Putamen (tissue), 1 donor: ENCODE measurements at regions not wholly inside any gene's neighbourhood (a gene's known extent, or its start where the extent isn't known, plus 50 kb on each side); places are given as distances from the start of the nearest gene placed in this dataset.
"Not testable (repeated sequence)": the region's sequence is repeated elsewhere in the genome, so short reads cannot be mapped to it uniquely, and the experiment has no call there.

Experiments used
- DNase-seq: peaks from one replicate; pipeline ENCODE4 v3.0.0-alpha.2; 2016; ENCODE audit warnings: low spot score

- no peak for DNase-seq
Observed at GRCh38 chr3:116512281-116512680, 67.0 kb upstream of the LSAMP start.

DNA sequence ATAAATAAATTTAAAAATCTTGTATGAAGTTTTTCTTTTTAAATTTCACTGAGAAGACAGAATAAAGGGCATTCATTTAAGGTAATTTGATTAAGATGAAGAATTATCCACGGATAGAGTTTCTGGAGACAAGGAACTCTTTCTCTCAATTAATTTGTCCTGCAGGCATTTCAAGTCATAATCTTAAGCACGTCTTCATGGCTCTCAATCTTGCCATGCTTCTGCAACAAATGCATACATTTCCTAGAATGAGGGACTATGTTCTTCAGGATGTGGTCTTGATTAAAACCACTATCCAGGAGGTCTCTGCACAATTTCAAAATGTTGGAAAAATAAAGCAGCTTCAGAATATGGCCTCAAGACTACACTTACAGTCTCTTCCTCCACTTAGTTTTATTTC is 67.6 kb upstream of the LSAMP start:
- no peak for DNase-seq

DNA sequence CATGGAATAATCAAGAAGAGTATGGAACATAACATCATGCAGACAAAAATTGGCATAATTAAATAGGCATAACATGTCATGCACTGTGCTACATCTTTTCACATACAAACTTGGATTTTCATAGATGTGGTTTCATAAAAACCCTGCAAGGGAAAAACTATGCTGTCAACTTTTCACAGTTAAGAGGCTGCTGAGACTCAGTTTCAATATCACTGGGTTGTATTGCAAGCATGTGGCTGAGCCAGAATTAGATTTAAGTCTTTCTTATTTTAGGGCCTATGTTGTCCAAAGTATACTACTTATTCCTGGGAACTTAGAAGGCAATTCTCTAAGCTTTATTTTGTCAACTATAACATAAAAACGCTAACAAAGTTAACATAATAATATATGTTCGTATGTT is 70.7 kb upstream of the LSAMP start:
- no peak for DNase-seq

DNA sequence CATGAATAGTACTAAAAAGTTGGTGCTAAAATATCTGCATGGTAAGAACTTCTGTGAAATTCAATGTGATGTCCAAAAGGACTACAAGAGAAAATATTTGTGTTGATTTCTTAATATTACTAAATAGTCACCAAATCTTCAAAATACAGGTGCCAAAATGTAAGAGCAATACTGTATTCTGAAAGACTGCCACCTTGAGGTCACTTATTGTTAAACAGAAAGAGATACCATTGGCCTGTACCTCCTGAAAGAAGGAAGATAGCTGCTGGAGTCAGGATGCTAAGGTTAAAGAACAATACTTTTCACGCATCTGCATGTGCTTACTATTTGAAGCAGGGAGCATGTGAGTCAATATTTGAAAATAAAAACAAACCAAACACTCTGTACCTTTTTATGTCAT is 72.0 kb upstream of the LSAMP start:
- DNase-seq, result no peak

GRCh38 chr3:116519101-116519500 is 73.8 kb upstream of the LSAMP start:
- DNase-seq, result not testable (repeated sequence)

- DNase-seq, result not testable (repeated sequence)
Observed at GRCh38 chr3:116519823-116520222, 74.5 kb upstream of the LSAMP start.

DNA sequence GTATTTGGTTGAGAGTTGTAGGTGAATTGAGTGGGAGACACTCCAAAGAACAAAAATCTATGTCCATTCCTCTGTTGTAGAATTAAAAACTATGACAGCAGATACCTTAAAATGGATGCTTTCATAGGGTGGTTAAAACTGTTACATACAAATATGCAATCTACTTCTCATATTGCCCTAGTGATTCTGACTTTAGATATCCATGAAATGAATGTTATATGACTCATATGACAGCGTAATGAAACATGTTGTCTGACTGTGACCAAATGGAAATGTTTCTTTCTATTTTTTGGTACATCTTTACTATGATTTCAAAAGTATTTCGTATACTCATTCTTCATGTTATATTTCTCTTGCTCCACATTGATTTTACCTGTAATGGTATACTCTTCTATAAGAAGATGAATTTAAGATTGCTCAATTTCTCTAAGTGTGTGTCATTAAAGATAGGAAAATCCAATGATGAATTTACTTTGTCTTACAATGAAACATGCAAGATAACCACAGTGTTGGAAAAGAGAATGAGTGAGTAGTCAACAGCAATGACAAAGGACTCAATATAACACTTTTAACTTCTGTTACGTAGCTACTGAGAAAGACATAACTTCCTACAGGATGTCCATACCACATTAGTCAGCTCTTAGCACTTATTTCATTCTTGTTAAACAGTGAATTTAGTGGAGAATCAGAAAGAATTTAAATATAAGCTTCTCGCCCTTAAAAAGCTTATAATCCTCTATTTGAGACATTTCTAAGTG is 79.3 kb upstream of the LSAMP start:
- DNase-seq, result no peak

DNA sequence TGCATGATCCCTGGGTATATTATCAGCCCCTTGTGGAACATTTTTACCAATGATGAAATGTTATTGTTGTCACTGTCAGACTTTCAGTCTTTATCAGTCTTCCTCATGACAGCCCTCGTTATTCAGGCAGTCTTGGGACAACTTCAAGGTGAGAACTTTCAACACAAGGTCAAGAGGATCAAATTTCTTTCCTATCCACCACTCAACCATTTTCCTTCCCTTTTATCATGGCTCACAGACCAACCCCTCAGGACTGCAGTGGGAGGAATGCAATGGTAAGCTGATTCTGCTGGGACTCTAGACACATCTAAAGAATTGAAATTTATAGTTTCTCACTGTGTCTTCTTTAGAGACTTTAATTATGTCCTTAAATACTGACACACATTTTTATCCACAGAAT is 107.0 kb upstream of the LSAMP start:
- no peak for DNase-seq

DNA sequence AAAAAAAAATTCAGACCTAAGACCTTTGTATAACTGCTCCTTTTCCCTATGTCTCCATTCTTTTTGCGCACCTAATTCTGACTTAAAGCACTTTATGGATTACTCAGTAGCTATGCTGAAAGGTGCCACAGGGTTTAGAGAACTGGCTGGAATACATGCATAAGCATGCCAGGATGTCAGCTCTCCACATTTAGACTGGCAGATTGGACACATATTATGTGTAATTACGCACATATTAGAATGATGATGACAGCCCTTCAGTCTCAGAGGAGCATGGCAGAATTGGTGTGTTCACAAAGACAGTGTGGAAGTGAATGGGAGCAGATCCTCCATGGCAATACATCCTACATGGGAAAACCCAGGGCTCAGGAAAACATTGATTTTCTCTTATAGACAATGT is 108.1 kb upstream of the LSAMP start:
- no peak for DNase-seq

GRCh38 chr3:116561529-116561928 is 116.2 kb upstream of the LSAMP start:
- DNase-seq, result no peak

DNA sequence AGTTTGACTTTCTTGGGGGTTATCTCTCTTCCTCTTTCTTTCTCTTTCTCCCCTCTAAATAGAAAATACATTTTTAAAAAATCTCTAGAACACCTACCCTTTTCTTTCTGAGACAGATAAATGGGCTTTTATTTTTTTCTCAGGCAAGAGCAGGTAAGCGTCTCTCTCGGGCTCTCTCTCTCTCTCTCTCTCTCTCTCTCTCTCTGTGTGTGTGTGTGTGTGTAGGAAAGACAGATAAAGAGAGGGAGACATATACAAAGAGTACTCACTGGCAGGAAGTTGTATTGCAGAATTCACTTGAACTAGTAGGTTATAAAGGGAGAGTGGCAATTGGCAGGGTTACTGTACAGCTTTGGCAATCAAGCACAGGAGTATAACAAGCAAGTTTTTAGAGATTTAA is 118.1 kb upstream of the LSAMP start:
- DNase-seq, result no peak

DNA sequence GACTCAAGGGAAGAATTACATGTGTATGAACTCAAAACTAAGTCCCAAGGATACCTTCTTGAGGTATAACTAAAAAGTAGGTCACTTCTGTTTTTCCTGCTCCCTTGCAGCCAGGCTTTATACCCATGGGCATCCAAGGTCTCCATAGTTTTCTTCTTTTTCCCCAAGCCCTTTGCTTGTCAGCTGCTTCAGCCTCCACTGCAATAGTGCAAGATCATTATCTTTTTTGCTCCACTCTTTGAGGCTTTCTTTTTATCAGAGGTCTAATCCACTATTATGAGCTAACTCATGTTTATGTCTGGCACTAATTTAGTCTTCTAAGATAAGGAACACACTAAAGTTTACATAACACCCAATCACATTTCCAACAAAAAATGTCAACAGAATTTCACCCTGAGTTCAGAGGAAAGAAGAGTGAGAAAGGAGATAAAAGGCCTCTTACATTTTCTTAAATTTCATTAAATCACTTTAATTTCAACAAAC is 121.2 kb upstream of the LSAMP start:
- DNase-seq, result no peak

GRCh38 chr3:116569611-116570010 is 124.3 kb upstream of the LSAMP start:
- no peak for DNase-seq

DNA sequence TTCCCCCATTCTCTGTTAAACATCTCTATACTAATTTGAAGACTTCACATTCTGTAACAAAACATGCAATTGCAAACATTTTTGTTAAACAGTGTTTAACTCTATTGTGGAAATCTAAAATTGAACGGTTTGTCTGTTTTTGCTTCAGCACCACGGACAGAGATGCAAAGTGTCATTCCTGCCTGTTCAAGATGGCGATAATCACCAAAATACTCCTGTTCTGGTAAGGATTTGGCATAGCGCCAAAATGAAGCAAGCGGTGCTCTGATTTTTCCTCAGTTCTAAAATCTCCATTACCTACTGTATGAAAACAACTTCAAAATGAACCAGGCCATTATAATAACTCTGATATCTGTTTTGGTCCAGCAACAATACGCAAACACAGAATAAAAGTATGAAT is 129.7 kb upstream of the TUSC7 start:
- DNase-seq, result no peak

GRCh38 chr3:116586285-116586944 is 123.2 kb upstream of the TUSC7 start:
- no peak for DNase-seq

DNA sequence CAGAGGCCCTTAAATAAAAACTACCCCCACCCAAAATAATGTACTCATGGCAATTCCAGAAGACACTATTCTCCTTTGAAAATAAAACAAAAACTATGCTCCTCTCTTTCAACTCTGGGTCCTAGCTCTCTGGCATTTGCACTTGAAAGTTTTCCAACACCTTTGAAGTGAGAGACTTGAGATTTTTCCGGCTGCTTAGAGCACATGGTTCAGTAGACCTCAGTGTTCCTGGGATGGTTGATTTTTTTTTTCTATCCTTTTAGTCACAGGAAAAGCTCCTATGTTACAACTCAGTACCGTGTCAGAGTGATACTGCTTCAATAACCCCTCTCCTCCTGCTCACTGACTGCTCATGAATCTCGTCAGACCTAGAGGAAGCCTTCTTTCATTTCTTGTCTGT is 118.3 kb upstream of the TUSC7 start:
- DNase-seq, result no peak

DNA sequence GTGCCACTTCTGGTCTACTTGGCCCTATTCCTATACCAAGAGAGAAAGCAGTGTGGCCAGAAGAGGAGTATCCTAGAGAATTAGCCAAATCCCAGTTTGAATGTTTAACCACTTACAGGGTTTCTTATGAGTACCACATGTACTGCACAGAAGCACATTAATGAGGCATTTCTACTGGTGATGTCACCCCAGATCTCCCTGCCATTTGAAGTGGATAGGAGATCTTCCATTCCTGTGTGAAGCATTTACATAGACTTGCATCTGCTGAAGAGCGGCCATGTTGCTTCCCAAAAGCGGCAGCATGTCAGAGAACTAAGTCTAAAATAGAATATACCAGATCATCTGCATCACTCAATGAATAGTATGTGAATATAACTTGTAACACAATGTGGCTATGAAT is 108.4 kb upstream of the TUSC7 start:
- DNase-seq, result no peak

DNA sequence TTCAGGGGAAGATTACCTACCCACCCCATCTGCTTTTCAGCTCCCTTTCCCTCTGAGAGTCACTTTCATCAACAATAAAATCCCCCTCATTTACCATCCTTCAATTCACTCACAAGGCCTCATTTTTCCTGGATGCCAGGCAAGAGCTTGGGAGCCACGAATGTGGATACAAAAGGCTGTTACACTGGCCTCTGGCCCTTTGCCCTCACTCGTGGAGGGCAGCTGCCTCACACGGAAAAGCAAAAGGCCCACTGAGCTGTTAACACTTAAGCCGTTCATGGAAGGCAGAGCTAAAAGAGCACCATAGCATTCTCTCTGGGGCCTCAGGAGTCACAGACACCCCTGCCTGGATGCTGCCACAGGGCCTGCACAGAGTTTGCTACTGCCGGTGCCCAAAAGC is 102.4 kb upstream of the TUSC7 start:
- peak; percentile 34 for DNase-seq

DNA sequence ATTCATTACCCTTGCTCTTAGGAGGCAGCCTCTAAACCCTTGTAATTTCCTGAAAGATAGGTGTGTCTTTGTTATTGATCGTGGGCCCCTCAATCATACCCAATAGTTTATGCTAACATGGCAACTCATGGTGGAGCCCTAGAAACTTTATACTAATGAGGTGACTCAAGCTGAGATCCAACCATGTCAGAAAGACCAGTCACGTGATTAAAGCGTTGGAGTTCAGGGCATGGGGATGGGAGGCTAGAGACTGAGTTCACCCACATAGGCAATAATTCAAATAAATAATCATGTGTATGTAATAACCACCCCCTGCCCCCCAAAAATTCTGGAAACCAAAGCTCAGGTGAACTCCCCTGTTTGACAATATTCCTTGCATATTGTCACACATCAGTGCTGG is 99.5 kb upstream of the TUSC7 start:
- DNase-seq, result no peak

- no peak for DNase-seq
Observed at GRCh38 chr3:116614795-116615362, 94.7 kb upstream of the TUSC7 start.

DNA sequence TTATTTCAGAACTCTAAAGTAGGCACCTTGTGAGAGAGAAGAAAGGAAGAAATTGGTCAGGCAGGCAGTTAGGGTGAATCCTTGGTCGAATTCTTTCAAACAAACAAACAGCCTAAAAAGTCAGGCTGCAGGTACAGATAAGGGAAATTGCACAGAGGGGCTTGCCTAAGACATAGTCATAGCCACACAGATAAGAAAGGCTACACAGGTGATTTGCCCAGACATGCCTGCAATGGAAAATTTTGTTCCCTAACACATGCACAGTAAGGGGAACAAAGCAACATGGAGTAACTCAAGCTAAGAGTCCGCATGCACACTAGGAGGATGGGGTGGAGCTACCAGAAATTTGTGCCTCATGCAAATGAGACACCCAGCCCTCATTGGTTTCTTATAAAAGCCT is 91.4 kb upstream of the TUSC7 start:
- no peak for DNase-seq

DNA sequence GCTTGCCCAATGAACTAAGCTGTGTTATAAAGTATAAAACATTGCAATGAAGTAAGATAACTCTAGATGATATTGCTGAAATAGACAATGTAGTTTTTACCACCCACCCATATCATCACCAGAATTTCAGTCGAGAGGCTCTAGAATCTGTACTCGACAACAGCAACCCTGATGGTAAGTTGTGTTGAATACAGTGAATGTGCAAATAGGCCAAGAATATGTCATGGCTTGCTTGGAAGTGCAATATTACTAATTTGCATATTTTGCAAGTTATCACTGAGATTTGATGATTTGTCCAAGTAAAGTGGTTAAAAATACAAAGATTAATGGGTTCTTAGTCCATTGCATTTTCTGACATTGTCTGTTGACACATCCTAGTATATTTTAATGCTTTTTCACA is 90.6 kb upstream of the TUSC7 start:
- DNase-seq, result no peak

DNA sequence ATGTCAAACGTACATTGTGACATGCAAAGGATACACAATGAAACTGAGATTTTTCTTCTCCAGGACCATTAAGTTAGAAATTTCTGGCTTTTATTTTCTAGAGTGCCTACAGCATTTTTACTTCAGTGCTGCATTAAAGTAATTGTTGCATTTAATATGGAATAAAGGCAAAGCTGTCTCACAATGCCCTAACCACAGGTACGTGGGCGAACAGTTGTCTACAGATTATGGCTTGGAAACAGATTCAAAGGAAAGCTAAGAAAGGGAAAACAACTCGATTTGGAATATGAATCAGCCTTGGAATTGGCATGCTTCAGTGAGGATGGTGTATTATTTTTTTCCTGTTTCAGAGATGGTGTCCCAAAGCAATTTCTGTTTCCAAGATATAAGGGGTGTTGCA is 79.1 kb upstream of the TUSC7 start:
- no peak for DNase-seq

DNA sequence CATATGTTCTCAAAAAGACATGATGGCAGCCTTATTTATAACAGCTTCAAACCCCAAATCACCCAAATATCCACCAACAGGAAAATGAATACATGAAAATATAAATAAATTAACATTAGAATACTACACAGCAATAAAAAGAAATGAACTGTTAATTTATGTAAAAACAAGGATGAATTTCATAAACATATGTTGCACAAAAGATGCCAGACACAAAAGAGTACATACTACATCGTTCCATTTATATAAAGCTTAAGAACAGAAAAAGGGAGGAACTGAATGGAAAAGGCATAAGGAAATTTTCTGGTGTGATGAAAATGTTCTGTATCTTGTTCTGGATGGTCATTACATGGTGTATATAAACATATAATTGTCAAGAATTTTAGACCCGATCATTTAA is 69.9 kb upstream of the TUSC7 start:
- no peak for DNase-seq
